ENCODE measurements at regions not wholly inside any gene's neighbourhood (a gene's known extent, or its start where the extent isn't known, plus 50 kb on each side); places are given as distances from the start of the nearest gene placed in this dataset.

DNA sequence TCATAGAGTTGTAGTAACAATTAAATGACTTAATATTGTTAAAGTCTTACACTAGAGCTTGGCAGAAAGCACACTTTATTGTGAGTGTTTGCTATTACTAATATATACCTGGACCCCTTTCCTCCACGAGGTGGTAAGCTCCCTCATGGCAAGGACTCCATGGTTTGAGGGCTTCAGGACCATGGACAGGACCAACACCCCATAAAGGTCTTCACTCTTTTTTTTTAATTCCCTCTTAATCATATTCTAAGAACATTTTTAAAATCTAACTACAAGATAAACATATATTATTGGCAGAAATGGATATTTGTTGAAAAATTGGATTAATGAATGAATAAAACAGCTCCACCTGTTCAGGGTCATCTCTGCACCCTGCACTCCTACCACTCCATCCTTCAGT, 154.5 kb downstream of the CBLN1 start:
- TF ChIP-seq, protein P1, sequence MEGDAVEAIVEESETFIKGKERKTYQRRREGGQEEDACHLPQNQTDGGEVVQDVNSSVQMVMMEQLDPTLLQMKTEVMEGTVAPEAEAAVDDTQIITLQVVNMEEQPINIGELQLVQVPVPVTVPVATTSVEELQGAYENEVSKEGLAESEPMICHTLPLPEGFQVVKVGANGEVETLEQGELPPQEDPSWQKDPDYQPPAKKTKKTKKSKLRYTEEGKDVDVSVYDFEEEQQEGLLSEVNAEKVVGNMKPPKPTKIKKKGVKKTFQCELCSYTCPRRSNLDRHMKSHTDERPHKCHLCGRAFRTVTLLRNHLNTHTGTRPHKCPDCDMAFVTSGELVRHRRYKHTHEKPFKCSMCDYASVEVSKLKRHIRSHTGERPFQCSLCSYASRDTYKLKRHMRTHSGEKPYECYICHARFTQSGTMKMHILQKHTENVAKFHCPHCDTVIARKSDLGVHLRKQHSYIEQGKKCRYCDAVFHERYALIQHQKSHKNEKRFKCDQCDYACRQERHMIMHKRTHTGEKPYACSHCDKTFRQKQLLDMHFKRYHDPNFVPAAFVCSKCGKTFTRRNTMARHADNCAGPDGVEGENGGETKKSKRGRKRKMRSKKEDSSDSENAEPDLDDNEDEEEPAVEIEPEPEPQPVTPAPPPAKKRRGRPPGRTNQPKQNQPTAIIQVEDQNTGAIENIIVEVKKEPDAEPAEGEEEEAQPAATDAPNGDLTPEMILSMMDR (IDR thresholded peaks at IDR 0.05; ENCODE audit: low read depth, low read length, missing input control), result no peak
- TF ChIP-seq, protein P2, sequence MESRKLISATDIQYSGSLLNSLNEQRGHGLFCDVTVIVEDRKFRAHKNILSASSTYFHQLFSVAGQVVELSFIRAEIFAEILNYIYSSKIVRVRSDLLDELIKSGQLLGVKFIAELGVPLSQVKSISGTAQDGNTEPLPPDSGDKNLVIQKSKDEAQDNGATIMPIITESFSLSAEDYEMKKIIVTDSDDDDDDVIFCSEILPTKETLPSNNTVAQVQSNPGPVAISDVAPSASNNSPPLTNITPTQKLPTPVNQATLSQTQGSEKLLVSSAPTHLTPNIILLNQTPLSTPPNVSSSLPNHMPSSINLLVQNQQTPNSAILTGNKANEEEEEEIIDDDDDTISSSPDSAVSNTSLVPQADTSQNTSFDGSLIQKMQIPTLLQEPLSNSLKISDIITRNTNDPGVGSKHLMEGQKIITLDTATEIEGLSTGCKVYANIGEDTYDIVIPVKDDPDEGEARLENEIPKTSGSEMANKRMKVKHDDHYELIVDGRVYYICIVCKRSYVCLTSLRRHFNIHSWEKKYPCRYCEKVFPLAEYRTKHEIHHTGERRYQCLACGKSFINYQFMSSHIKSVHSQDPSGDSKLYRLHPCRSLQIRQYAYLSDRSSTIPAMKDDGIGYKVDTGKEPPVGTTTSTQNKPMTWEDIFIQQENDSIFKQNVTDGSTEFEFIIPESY (IDR thresholded peaks at IDR 0.05), result no peak
- TF ChIP-seq, protein P3, sequence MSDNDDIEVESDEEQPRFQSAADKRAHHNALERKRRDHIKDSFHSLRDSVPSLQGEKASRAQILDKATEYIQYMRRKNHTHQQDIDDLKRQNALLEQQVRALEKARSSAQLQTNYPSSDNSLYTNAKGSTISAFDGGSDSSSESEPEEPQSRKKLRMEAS (IDR thresholded peaks at IDR 0.05), result no peak
- TF ChIP-seq YY1 (IDR thresholded peaks at IDR 0.05) (no peak), GABPA (IDR thresholded peaks at IDR 0.05 in 1 of 2, conservative IDR thresholded peaks at IDR 0.05 in 1 of 2) (no peak), JUND (IDR thresholded peaks at IDR 0.05) (no peak), TAF1 (conservative IDR thresholded peaks at IDR 0.05) (no peak), FOXA1 (IDR thresholded peaks at IDR 0.05) (no peak), RAD21 (IDR thresholded peaks at IDR 0.05) (no peak)
- TF ChIP-seq, protein P4, sequence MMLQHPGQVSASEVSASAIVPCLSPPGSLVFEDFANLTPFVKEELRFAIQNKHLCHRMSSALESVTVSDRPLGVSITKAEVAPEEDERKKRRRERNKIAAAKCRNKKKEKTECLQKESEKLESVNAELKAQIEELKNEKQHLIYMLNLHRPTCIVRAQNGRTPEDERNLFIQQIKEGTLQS (IDR thresholded peaks at IDR 0.05), result no peak
